ENCODE measurements at regions not wholly inside any gene's neighbourhood (a gene's known extent, or its start where the extent isn't known, plus 50 kb on each side); places are given as distances from the start of the nearest gene placed in this dataset.
"Not testable (repeated sequence)": the region's sequence is repeated elsewhere in the genome, so short reads cannot be mapped to it uniquely, and the experiment has no call there.

- no peak for TF ChIP-seq CTCF (IDR thresholded peaks at IDR 0.05)
- DNase-seq (ENCODE audit: low spot score) = no peak
- Mint-ChIP-seq H3K4me3 (ENCODE audit: unreplicated experiment) (no peak overlapping the region), H3K4me1 (ENCODE audit: low read depth) (no peaks in the 10 kb centered on the region), H3K36me3 (ENCODE audit: low read depth) (no peaks in the 10 kb centered on the region), H3K9me3 (ENCODE audit: low read depth) (peaks cover 16% of the 10 kb centered on the region), H3K27ac (ENCODE audit: unreplicated experiment) (no peak overlapping the region), H3K27me3 (ENCODE audit: low read depth) (no peaks in the 10 kb centered on the region)
These were observed 228.6 kb upstream of the LINC00305 start for GRCh38 chr18:64377446-64377845.

GRCh38 chr18:64372850-64373249 is 224.0 kb upstream of the LINC00305 start:
- no peaks in the 10 kb centered on the region for H3K27me3 Mint-ChIP-seq (ENCODE audit: low read depth)

GRCh38 chr18:64369830-64370440 is 221.0 kb upstream of the LINC00305 start:
- not testable (repeated sequence) for H3K4me1 Mint-ChIP-seq (ENCODE audit: low read depth); H3K4me3 Mint-ChIP-seq (ENCODE audit: unreplicated experiment); H3K9me3 Mint-ChIP-seq (ENCODE audit: low read depth); H3K27ac Mint-ChIP-seq (ENCODE audit: unreplicated experiment); H3K36me3 Mint-ChIP-seq (ENCODE audit: low read depth); H3K27me3 Mint-ChIP-seq (ENCODE audit: low read depth); DNase-seq (ENCODE audit: low spot score)

More at GRCh38 chr18:64372850-64373249, 224.0 kb upstream of the LINC00305 start:
- H3K4me1 Mint-ChIP-seq (ENCODE audit: low read depth) = no peaks in the 10 kb centered on the region
- H3K4me3 Mint-ChIP-seq (ENCODE audit: unreplicated experiment) = no peak overlapping the region
- H3K9me3 Mint-ChIP-seq (ENCODE audit: low read depth) = peaks cover 16% of the 10 kb centered on the region
- no peaks in the 10 kb centered on the region for H3K36me3 Mint-ChIP-seq (ENCODE audit: low read depth)
- no peak for TF ChIP-seq CTCF (IDR thresholded peaks at IDR 0.05)
- no peak for DNase-seq (ENCODE audit: low spot score)
- no peak overlapping the region for H3K27ac Mint-ChIP-seq (ENCODE audit: unreplicated experiment)

- Mint-ChIP-seq H3K36me3 (ENCODE audit: low read depth) (no peaks in the 10 kb centered on the region), H3K27ac (ENCODE audit: unreplicated experiment) (no peak overlapping the region), H3K27me3 (ENCODE audit: low read depth) (no peaks in the 10 kb centered on the region), H3K4me3 (ENCODE audit: unreplicated experiment) (no peak overlapping the region), H3K4me1 (ENCODE audit: low read depth) (no peaks in the 10 kb centered on the region), H3K9me3 (ENCODE audit: low read depth) (peaks cover 5% of the 10 kb centered on the region)
- DNase-seq (ENCODE audit: low spot score) = no peak
- no peak for TF ChIP-seq CTCF (IDR thresholded peaks at IDR 0.05)
These were observed 216.2 kb upstream of the LINC00305 start for GRCh38 chr18:64365106-64365505.

- no peaks in the 10 kb centered on the region for H3K36me3 Mint-ChIP-seq (ENCODE audit: low read depth)
- no peak for DNase-seq (ENCODE audit: low spot score)
- no peaks in the 10 kb centered on the region for H3K4me1 Mint-ChIP-seq (ENCODE audit: low read depth)
- H3K27ac Mint-ChIP-seq (ENCODE audit: unreplicated experiment) = no peak overlapping the region
- no peak overlapping the region for H3K4me3 Mint-ChIP-seq (ENCODE audit: unreplicated experiment)
- H3K27me3 Mint-ChIP-seq (ENCODE audit: low read depth) = no peaks in the 10 kb centered on the region
- no peaks in the 10 kb centered on the region for H3K9me3 Mint-ChIP-seq (ENCODE audit: low read depth)
- no peak for TF ChIP-seq CTCF (IDR thresholded peaks at IDR 0.05)
These were observed 188.8 kb upstream of the LINC00305 start for GRCh38 chr18:64337673-64338072.

GRCh38 chr18:64337018-64337417 is 188.1 kb upstream of the LINC00305 start:
- no peak for TF ChIP-seq CTCF (IDR thresholded peaks at IDR 0.05)
- no peak overlapping the region for H3K4me3 Mint-ChIP-seq (ENCODE audit: unreplicated experiment)
- H3K27me3 Mint-ChIP-seq (ENCODE audit: low read depth) = peaks cover 3% of the 10 kb centered on the region
- H3K36me3 Mint-ChIP-seq (ENCODE audit: low read depth) = no peaks in the 10 kb centered on the region
- H3K4me1 Mint-ChIP-seq (ENCODE audit: low read depth) = no peaks in the 10 kb centered on the region
- no peak overlapping the region for H3K27ac Mint-ChIP-seq (ENCODE audit: unreplicated experiment)
- no peaks in the 10 kb centered on the region for H3K9me3 Mint-ChIP-seq (ENCODE audit: low read depth)
- DNase-seq (ENCODE audit: low spot score) = no peak

Measured in chondrocyte (in vitro differentiated cells).